Stomach smooth muscle (tissue), 2 donors: ENCODE measurements at regions not wholly inside any gene's neighbourhood (a gene's known extent, or its start where the extent isn't known, plus 50 kb on each side); places are given as distances from the start of the nearest gene placed in this dataset.

Source experiments
- H3K27ac ChIP-seq: one replicate; pipeline ENCODE4 v1.7.0; 2013; ENCODE audit warnings: mild to moderate bottlenecking, low read length, inconsistent platforms
- H3K27me3 ChIP-seq, 2 donors: one replicate each; pipeline ENCODE4 v1.7.0; 2013; ENCODE audit warnings: low read length in 2 of 2; ENCODE audit not compliant: insufficient read depth in 2 of 2, control insufficient read depth in 1 of 2
- H3K36me3 ChIP-seq, 2 donors: one replicate each; pipeline ENCODE4 v1.7.0; 2013; ENCODE audit warnings: low read length in 2 of 2; ENCODE audit not compliant: control insufficient read depth in 2 of 2, insufficient read depth in 2 of 2
- H3K4me1 ChIP-seq: one replicate; pipeline ENCODE4 v1.7.0; 2013; ENCODE audit warnings: low read length; ENCODE audit not compliant: control insufficient read depth, insufficient read depth
- H3K4me3 ChIP-seq, 2 donors: one replicate each; pipeline ENCODE4 v1.7.0; 2013; ENCODE audit warnings: low read length in 2 of 2
- H3K9ac ChIP-seq, 2 donors: one replicate each; pipeline ENCODE4 v1.7.0; 2013; ENCODE audit warnings: low read length in 2 of 2, mild to moderate bottlenecking in 1 of 2
- H3K9me3 ChIP-seq, 2 donors: one replicate each; pipeline ENCODE4 v1.7.0; 2013; ENCODE audit warnings: low read length in 2 of 2; ENCODE audit not compliant: control insufficient read depth in 2 of 2
- donor health status: healthy.
- donor health status: Pancreatic carcinoma.

- no peak overlapping the region for H3K4me3 ChIP-seq
- no peaks in the 10 kb centered on the region for H3K36me3 ChIP-seq
- H3K9me3 ChIP-seq: no peaks in the 10 kb centered on the region
- H3K27ac ChIP-seq: no peak overlapping the region
- no peaks in the 10 kb centered on the region for H3K4me1 ChIP-seq
- no peaks in the 10 kb centered on the region for H3K27me3 ChIP-seq
- H3K9ac ChIP-seq: no peak overlapping the region
These were observed 625.2 kb downstream of the ZIC1 start for GRCh38 chr3:148034353-148034752.

- H3K27me3 ChIP-seq: no peaks in the 10 kb centered on the region
- no peaks in the 10 kb centered on the region for H3K9me3 ChIP-seq
- no peak overlapping the region for H3K9ac ChIP-seq
- H3K4me1 ChIP-seq: no peaks in the 10 kb centered on the region
- no peaks in the 10 kb centered on the region for H3K36me3 ChIP-seq
- no peak overlapping the region for H3K27ac ChIP-seq
- H3K4me3 ChIP-seq: no peak overlapping the region
These were observed 627.2 kb downstream of the ZIC1 start for GRCh38 chr3:148036331-148036876.

- no peaks in the 10 kb centered on the region for H3K27me3 ChIP-seq
- H3K9me3 ChIP-seq: no peaks in the 10 kb centered on the region
- no peak overlapping the region for H3K4me3 ChIP-seq
- no peaks in the 10 kb centered on the region for H3K36me3 ChIP-seq
- H3K9ac ChIP-seq: no peak overlapping the region
- H3K4me1 ChIP-seq: no peaks in the 10 kb centered on the region
- no peak overlapping the region for H3K27ac ChIP-seq
These were observed 633.7 kb downstream of the ZIC1 start for GRCh38 chr3:148042663-148043445.

GRCh38 chr3:148044151-148044550 lies 635.0 kb downstream of the ZIC1 start:
- no peaks in the 10 kb centered on the region for H3K27me3 ChIP-seq

GRCh38 chr3:148054999-148055398 lies 642.7 kb upstream of the AGTR1 start:
- Histone ChIP-seq H3K9ac (no peak overlapping the region), H3K4me1 (no peaks in the 10 kb centered on the region)

More at GRCh38 chr3:148044151-148044550, 635.0 kb downstream of the ZIC1 start:
- no peak overlapping the region for H3K9ac ChIP-seq
- no peak overlapping the region for H3K4me3 ChIP-seq
- no peak overlapping the region for H3K27ac ChIP-seq
- H3K36me3 ChIP-seq: no peaks in the 10 kb centered on the region
- no peaks in the 10 kb centered on the region for H3K9me3 ChIP-seq
- H3K4me1 ChIP-seq: no peaks in the 10 kb centered on the region

GRCh38 chr3:148062590-148062989 lies 635.1 kb upstream of the AGTR1 start:
- Histone ChIP-seq H3K9me3 (no peaks in the 10 kb centered on the region), H3K27ac (no peak overlapping the region), H3K4me1 (no peaks in the 10 kb centered on the region), H3K36me3 (no peaks in the 10 kb centered on the region), H3K27me3 (no peaks in the 10 kb centered on the region), H3K4me3 (no peak overlapping the region), H3K9ac (no peak overlapping the region)

More at GRCh38 chr3:148054999-148055398, 642.7 kb upstream of the AGTR1 start:
- Histone ChIP-seq H3K9me3 (no peaks in the 10 kb centered on the region), H3K27me3 (no peaks in the 10 kb centered on the region), H3K36me3 (no peaks in the 10 kb centered on the region), H3K27ac (no peak overlapping the region), H3K4me3 (no peak overlapping the region)

- Histone ChIP-seq H3K4me1 (no peaks in the 10 kb centered on the region), H3K4me3 (no peak overlapping the region), H3K27ac (no peak overlapping the region), H3K27me3 (no peaks in the 10 kb centered on the region), H3K9me3 (no peaks in the 10 kb centered on the region), H3K9ac (no peak overlapping the region), H3K36me3 (no peaks in the 10 kb centered on the region)
These were observed 630.9 kb upstream of the AGTR1 start for GRCh38 chr3:148066802-148067201.

- Histone ChIP-seq H3K4me1 (no peaks in the 10 kb centered on the region), H3K27me3 (no peaks in the 10 kb centered on the region), H3K27ac (no peak overlapping the region), H3K4me3 (no peak overlapping the region), H3K36me3 (no peaks in the 10 kb centered on the region), H3K9ac (no peak overlapping the region), H3K9me3 (no peaks in the 10 kb centered on the region)
These were observed 629.2 kb upstream of the AGTR1 start for GRCh38 chr3:148068466-148068865.

- H3K4me3 ChIP-seq: no peak overlapping the region
- H3K4me1 ChIP-seq: no peaks in the 10 kb centered on the region
- H3K27me3 ChIP-seq: no peaks in the 10 kb centered on the region
- H3K36me3 ChIP-seq: no peaks in the 10 kb centered on the region
- no peaks in the 10 kb centered on the region for H3K9me3 ChIP-seq
- H3K27ac ChIP-seq: no peak overlapping the region
- H3K9ac ChIP-seq: no peak overlapping the region
These were observed 627.7 kb upstream of the AGTR1 start for GRCh38 chr3:148070041-148070440.

- Histone ChIP-seq H3K27ac (no peak overlapping the region), H3K27me3 (no peaks in the 10 kb centered on the region), H3K9me3 (no peaks in the 10 kb centered on the region), H3K9ac (no peak overlapping the region), H3K4me3 (no peak overlapping the region), H3K4me1 (no peaks in the 10 kb centered on the region), H3K36me3 (no peaks in the 10 kb centered on the region)
These were observed 623.8 kb upstream of the AGTR1 start for GRCh38 chr3:148073721-148074456.

- no peaks in the 10 kb centered on the region for H3K9me3 ChIP-seq
- H3K4me3 ChIP-seq: no peak overlapping the region
- H3K9ac ChIP-seq: no peak overlapping the region
- no peaks in the 10 kb centered on the region for H3K36me3 ChIP-seq
- H3K27me3 ChIP-seq: no peaks in the 10 kb centered on the region
- H3K4me1 ChIP-seq: no peaks in the 10 kb centered on the region
- no peak overlapping the region for H3K27ac ChIP-seq
These were observed 622.8 kb upstream of the AGTR1 start for GRCh38 chr3:148074946-148075345.
